HL-60 (cell line): ENCODE measurements at regions not wholly inside any gene's neighbourhood (a gene's known extent, or its start where the extent isn't known, plus 50 kb on each side); places are given as distances from the start of the nearest gene placed in this dataset.
"Not testable (repeated sequence)": the region's sequence is repeated elsewhere in the genome, so short reads cannot be mapped to it uniquely, and the experiment has no call there.

Source experiments
- DNase-seq, 2 experiments: peaks; one replicate each; pipeline ENCODE4 v3.0.0-alpha.2; 2010 to 2020; ENCODE audit warnings: low read depth in 1 of 2, low spot score in 1 of 2
- H3K27ac ChIP-seq: fragments of 250-450 bp; sonication (Bioruptor Pico); replicated peaks from 2 replicates; pipeline ENCODE4 v1.5.1; 2020; ENCODE audit warnings: mild to moderate bottlenecking, moderate library complexity
- H3K27me3 ChIP-seq: fragments of 250-450 bp; sonication (Bioruptor Pico); 2 replicates; pipeline ENCODE4 v1.5.1; 2021; ENCODE audit warnings: mild to moderate bottlenecking, moderate library complexity; ENCODE audit not compliant: insufficient read depth, poor library complexity, severe bottlenecking
- H3K4me3 ChIP-seq: replicated peaks from 2 replicates; pipeline ENCODE4 v1.5.1; 2011; ENCODE audit warnings: mild to moderate bottlenecking, control low read depth, low read length; ENCODE audit not compliant: insufficient read depth
- GABPA ChIP-seq: IDR thresholded peaks from 2 replicates; pipeline ENCODE4 v1.6.1; 2012; ENCODE audit warnings: low read depth
- POLR2AphosphoS5 ChIP-seq: IDR thresholded peaks from 2 replicates; pipeline ENCODE4 v1.6.1; 2012; ENCODE audit warnings: low read depth
- REST ChIP-seq: IDR thresholded peaks from 2 replicates; pipeline ENCODE4 v1.6.1; 2012; ENCODE audit warnings: low read depth; ENCODE audit not compliant: insufficient replicate concordance
- SPI1 ChIP-seq: IDR thresholded peaks from 2 replicates; pipeline ENCODE4 v1.6.1; 2012; ENCODE audit warnings: low read depth, mild to moderate bottlenecking, borderline replicate concordance
- TF ChIP-seq, protein P1 (sequence below): IDR thresholded peaks from one replicate; pipeline ENCODE4 v1.5.1; 2011; ENCODE audit warnings: low read length, control low read depth, inconsistent platforms; ENCODE audit not compliant: insufficient read depth

GRCh38 chr3:165603196-165603595 is 234.0 kb downstream of the BCHE start:
- no peak for DNase-seq
- Histone ChIP-seq H3K27me3 (no peaks in the 10 kb centered on the region), H3K27ac (no peak overlapping the region), H3K4me3 (no peak overlapping the region)
- TF ChIP-seq POLR2AphosphoS5: no peak
- TF ChIP-seq REST: no peak
- TF ChIP-seq GABPA: no peak
- TF ChIP-seq, protein P1, sequence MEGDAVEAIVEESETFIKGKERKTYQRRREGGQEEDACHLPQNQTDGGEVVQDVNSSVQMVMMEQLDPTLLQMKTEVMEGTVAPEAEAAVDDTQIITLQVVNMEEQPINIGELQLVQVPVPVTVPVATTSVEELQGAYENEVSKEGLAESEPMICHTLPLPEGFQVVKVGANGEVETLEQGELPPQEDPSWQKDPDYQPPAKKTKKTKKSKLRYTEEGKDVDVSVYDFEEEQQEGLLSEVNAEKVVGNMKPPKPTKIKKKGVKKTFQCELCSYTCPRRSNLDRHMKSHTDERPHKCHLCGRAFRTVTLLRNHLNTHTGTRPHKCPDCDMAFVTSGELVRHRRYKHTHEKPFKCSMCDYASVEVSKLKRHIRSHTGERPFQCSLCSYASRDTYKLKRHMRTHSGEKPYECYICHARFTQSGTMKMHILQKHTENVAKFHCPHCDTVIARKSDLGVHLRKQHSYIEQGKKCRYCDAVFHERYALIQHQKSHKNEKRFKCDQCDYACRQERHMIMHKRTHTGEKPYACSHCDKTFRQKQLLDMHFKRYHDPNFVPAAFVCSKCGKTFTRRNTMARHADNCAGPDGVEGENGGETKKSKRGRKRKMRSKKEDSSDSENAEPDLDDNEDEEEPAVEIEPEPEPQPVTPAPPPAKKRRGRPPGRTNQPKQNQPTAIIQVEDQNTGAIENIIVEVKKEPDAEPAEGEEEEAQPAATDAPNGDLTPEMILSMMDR: no peak
- no peak for TF ChIP-seq SPI1

DNA sequence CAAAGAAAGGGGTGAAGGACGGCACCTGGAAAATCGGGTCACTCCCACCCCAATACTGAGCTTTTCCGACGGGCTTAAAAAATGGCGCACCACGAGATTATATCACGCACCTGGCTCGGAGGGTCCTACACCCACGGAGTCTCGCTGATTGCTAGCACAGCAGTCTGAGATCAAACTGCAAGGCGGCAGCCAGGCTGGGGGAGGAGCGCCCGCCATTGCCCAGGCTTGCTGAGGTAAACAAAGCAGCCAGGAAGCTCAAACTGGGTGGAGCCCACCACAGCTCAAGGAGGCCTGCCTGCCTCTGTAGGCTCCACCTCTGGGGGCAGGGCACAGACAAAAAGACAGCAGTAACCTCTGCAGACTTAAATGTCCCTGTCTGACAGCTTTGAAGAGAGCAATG is 264.7 kb downstream of the BCHE start:
- H3K27ac ChIP-seq, H3K27me3 ChIP-seq, H3K4me3 ChIP-seq, DNase-seq: not testable (repeated sequence)

DNA sequence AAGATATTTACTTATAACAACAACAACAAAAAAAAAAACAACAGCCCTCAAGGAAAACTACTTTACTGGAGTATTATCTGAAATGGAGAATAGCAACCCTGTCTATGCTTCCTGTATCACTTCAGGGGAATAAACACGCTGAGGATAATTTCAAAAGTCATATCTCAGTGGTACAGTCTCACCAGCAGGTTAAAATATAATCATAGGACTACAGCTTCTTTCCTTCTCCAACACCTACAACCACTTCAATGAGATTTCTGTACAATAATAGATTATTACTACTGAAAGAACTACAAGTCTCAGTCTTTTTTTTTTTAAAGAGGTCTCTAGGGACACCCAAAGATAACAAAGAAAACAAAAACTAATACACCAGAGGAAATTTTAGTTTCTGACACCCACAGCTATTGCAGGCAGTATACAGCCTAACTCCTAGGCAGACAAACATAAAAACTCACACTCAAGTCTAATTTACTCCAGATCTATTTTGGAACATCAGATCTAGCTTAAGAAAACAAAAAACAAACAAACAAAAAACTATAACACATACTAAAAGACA is 268.2 kb downstream of the BCHE start:
- no peak overlapping the region for H3K4me3 ChIP-seq
- H3K27me3 ChIP-seq: no peaks in the 10 kb centered on the region
- no peak for DNase-seq
- TF ChIP-seq REST: no peak
- TF ChIP-seq POLR2AphosphoS5: no peak
- TF ChIP-seq GABPA: no peak
- TF ChIP-seq, protein P1: no peak
- no peak for TF ChIP-seq SPI1
- no peak overlapping the region for H3K27ac ChIP-seq

DNA sequence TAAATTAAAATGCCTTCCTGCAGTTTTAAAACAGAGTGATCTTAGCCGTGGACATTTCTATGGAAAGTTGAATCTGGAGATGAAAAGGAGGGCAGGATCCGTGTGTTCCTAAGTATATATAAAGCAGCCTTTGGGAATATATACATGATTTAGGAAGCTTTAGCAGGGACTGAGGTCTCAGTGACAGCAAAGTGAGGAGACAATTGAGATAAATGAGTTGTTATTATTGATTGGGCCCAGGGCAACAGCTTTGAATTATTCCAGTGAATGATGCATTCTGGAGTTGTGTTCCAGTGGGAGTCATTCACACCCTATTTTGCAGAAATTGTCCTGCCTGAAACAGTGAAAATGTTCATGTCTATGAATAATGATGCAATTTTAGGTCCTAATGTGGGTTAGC is 281.4 kb downstream of the BCHE start:
- Histone ChIP-seq H3K27me3 (no peaks in the 10 kb centered on the region), H3K27ac (no peak overlapping the region), H3K4me3 (no peak overlapping the region)
- no peak for DNase-seq
- TF ChIP-seq POLR2AphosphoS5: no peak
- no peak for TF ChIP-seq REST
